ENCODE measurements at regions not wholly inside any gene's neighbourhood (a gene's known extent, or its start where the extent isn't known, plus 50 kb on each side); places are given as distances from the start of the nearest gene placed in this dataset.

- Histone ChIP-seq H3K9ac (ENCODE audit: low read depth, low read length) (no peak overlapping the region), H4K20me1 (ENCODE audit: insufficient read depth, low read length) (no peaks in the 10 kb centered on the region), H4K5ac (ENCODE audit: low read depth, low read length) (no peak overlapping the region), H3K27me3 (ENCODE audit: control insufficient read depth, insufficient read depth, low read length) (no peaks in the 10 kb centered on the region), H4K8ac (ENCODE audit: low read depth in 2 of 2, low read length in 2 of 2) (no peak overlapping the region), H3K4me2 (ENCODE audit: low read depth, low read length) (no peak overlapping the region), H2AK9ac (replicated peaks; ENCODE audit: low read depth, low read length, poor library complexity) (no peak overlapping the region), H2BK20ac (ENCODE audit: low read depth, low read length) (no peak overlapping the region), H2AK5ac (ENCODE audit: low read depth, low read length) (no peak overlapping the region), H3K56ac (ENCODE audit: extremely low read depth, insufficient read depth, low read length) (no peak overlapping the region), H3K4me1 (ENCODE audit: control insufficient read depth, insufficient read depth, low read length) (no peaks in the 10 kb centered on the region), H3K9me1 (ENCODE audit: insufficient read depth, low read length) (no peaks in the 10 kb centered on the region), H2BK15ac (ENCODE audit: low read depth, low read length) (no peak overlapping the region), H2BK5ac (ENCODE audit: low read depth, low read length, poor library complexity, severe bottlenecking) (no peak overlapping the region), H3K14ac (replicated peaks; ENCODE audit: low read depth, low read length) (no peak overlapping the region), H3K4ac (ENCODE audit: low read depth, low read length) (no peak overlapping the region), H2AFZ (replicated peaks; ENCODE audit: low read length, poor library complexity) (no peak overlapping the region), H3K27ac (ENCODE audit: insufficient read depth, low read length) (no peak overlapping the region), H4K91ac (ENCODE audit: insufficient read depth, low read depth, low read length) (no peak overlapping the region), H3K9me3 (ENCODE audit: control insufficient read depth, insufficient read depth, low read length) (no peaks in the 10 kb centered on the region), H3K23ac (ENCODE audit: low read depth, low read length) (no peak overlapping the region), H3K79me1 (ENCODE audit: low read depth in 1 of 2, low read length in 2 of 2) (no peaks in the 10 kb centered on the region), H3K4me3 (ENCODE audit: insufficient read depth, low read depth, low read length) (no peak overlapping the region), H2BK120ac (ENCODE audit: low read depth, low read length) (no peak overlapping the region), H3K36me3 (ENCODE audit: control insufficient read depth, insufficient read depth, low read length) (no peaks in the 10 kb centered on the region), H3K18ac (ENCODE audit: low read depth, low read length) (no peak overlapping the region)
- intact Hi-C loops (cut with micrococcal nuclease) (no loop called here), in situ Hi-C loops (cut with MboI; ENCODE audit: low sequenced_read_pairs) (no loop called here), dilution Hi-C loops (cut with HindIII; ENCODE audit: low sequenced_read_pairs, unreplicated experiment) (no loop called here)
- BruUV-seq (replicated peaks) = no TSS peak
- CTCF ChIA-PET = no interaction called here
- no peak for TF ChIP-seq MXI1 (IDR thresholded peaks at IDR 0.05; ENCODE audit: borderline replicate concordance, low read depth, low read length)
- no peak for TF ChIP-seq CEBPB (IDR thresholded peaks at IDR 0.05; ENCODE audit: low read depth, low read length)
- TF ChIP-seq SMC3 (IDR thresholded peaks at IDR 0.05; ENCODE audit: low read depth, low read length) = no peak
- TF ChIP-seq NFE2L2 (IDR thresholded peaks at IDR 0.05; ENCODE audit: low read depth, low read length) = no peak
- no peak for TF ChIP-seq FOS (IDR thresholded peaks at IDR 0.05; ENCODE audit: low read depth, low read length)
- TF ChIP-seq MAFK (IDR thresholded peaks at IDR 0.05; ENCODE audit: low read depth, low read length) = no peak
- TF ChIP-seq CTCF (conservative IDR thresholded peaks at IDR 0.05; ENCODE audit: low read depth, low read length) = no peak
- TF ChIP-seq MAZ (IDR thresholded peaks at IDR 0.05; ENCODE audit: borderline replicate concordance, low read depth, low read length) = no peak
- TF ChIP-seq POLR2A (IDR thresholded peaks at IDR 0.05; ENCODE audit: low read depth, low read length) = no peak
- TF ChIP-seq CHD1 (IDR thresholded peaks at IDR 0.05; ENCODE audit: low read depth, low read length) = no peak
- TF ChIP-seq RFX5 (IDR thresholded peaks at IDR 0.05; ENCODE audit: low read depth, low read length) = no peak
- no peak for TF ChIP-seq RCOR1 (IDR thresholded peaks at IDR 0.05; ENCODE audit: insufficient replicate concordance, low read length)
- no peak for TF ChIP-seq RAD21 (IDR thresholded peaks at IDR 0.05; ENCODE audit: low read length)
- no peak for TF ChIP-seq BHLHE40 (IDR thresholded peaks at IDR 0.05; ENCODE audit: low read depth, low read length)
- TF ChIP-seq USF2 (IDR thresholded peaks at IDR 0.05; ENCODE audit: low read depth, low read length) = no peak
- no peak for ATAC-seq (ENCODE audit: low read depth)
- WGBS, 2 experiments (ENCODE audit: extremely low coverage in 2 of 2, insufficient read length in 1 of 2) = 85% methylated on average over 4 of the region's 20 CpGs; no CpG with 5 or more reads in 1 of the 2 experiments
- POLR2A ChIA-PET (ENCODE audit: unreplicated experiment) = no interaction called here
- DNase-seq = no peak
Measured at GRCh38 chr5:174922955-174923354, 198.6 kb downstream of the MSX2 start.
